OCI-LY3 (cell line): ENCODE measurements at regions not wholly inside any gene's neighbourhood (a gene's known extent, or its start where the extent isn't known, plus 50 kb on each side); places are given as distances from the start of the nearest gene placed in this dataset.

Experiments used
- H2AFZ ChIP-seq: fragments of 200-600, 300-600 bp; shearing (Covaris generic); 2 replicates; pipeline ENCODE4 v1.6.0; 2014; ENCODE audit warnings: antibody characterized with exemption, low read depth, low read length
- H3K27ac ChIP-seq: fragments of 200-600, 300-600 bp; sonication (generic); 2 replicates; pipeline ENCODE4 v1.5.1; 2014; ENCODE audit warnings: mild to moderate bottlenecking, low read length, moderate library complexity, mixed read lengths
- H3K27me3 ChIP-seq: fragments of 200-600, 300-600 bp; sonication (generic); 2 replicates; pipeline ENCODE4 v1.6.1; 2014; ENCODE audit warnings: low read depth, low read length, mixed read lengths
- H3K36me3 ChIP-seq: fragments of 200-600, 300-600 bp; sonication (generic); replicated peaks from 2 replicates; pipeline ENCODE3; 2014; ENCODE audit warnings: low read depth, low read length, mixed read lengths
- H3K4me1 ChIP-seq: fragments of 300-600, 200-600 bp; sonication (generic); 2 replicates; pipeline ENCODE4 v1.6.1; 2014; ENCODE audit warnings: low read length, mixed read lengths
- H3K4me2 ChIP-seq: fragments of 200-600, 300-600 bp; sonication (generic); 2 replicates; pipeline ENCODE4 v1.6.1; 2014; ENCODE audit warnings: low read length, mixed read lengths
- H3K4me3 ChIP-seq: fragments of 300-600, 200-600 bp; sonication (generic); 2 replicates; pipeline ENCODE4 v1.5.1; 2014; ENCODE audit warnings: antibody characterized with exemption, mild to moderate bottlenecking, low read length, moderate library complexity
- H3K79me2 ChIP-seq: fragments of 300-600, 200-600 bp; shearing (Covaris generic); 2 replicates; pipeline ENCODE4 v1.6.1; 2014; ENCODE audit warnings: mild to moderate bottlenecking, low read length, mixed read lengths
- H3K9ac ChIP-seq: fragments of 300-600, 200-600 bp; shearing (Covaris generic); 2 replicates; pipeline ENCODE4 v1.6.0; 2014; ENCODE audit warnings: mild to moderate bottlenecking, low read length, moderate library complexity
- H3K9me3 ChIP-seq: fragments of 200-600, 300-600 bp; shearing (Covaris generic); 2 replicates; pipeline ENCODE4 v1.6.1; 2014; ENCODE audit warnings: low read length, mixed read lengths; ENCODE audit not compliant: insufficient read depth
- H4K20me1 ChIP-seq: fragments of 200-600, 300-600 bp; sonication (generic); 2 replicates; pipeline ENCODE4 v1.6.1; 2016; ENCODE audit warnings: low read length, mixed read lengths; ENCODE audit not compliant: insufficient read depth
- CTCF ChIP-seq: fragments of 200-600, 300-600 bp; sonication (generic); IDR thresholded peaks from 2 replicates; pipeline ENCODE4 v1.5.1; 2014; ENCODE audit warnings: antibody characterized with exemption, low read length, low read depth
- EZH2phosphoT487 ChIP-seq: fragments of 200-600 bp; shearing (Covaris generic); IDR thresholded peaks from 2 replicates; pipeline ENCODE4 v1.6.1; 2018; ENCODE audit warnings: antibody characterized with exemption, mixed run types, low read depth

- no peaks in the 10 kb centered on the region for H4K20me1 ChIP-seq
- H3K9ac ChIP-seq, result no peak overlapping the region
- H3K4me2 ChIP-seq, result no peak overlapping the region
- TF ChIP-seq CTCF (no peak), EZH2phosphoT487 (no peak)
- H3K79me2 ChIP-seq, result no peaks in the 10 kb centered on the region
- no peaks in the 10 kb centered on the region for H3K9me3 ChIP-seq
- no peaks in the 10 kb centered on the region for H3K4me1 ChIP-seq
- no peaks in the 10 kb centered on the region for H3K36me3 ChIP-seq
- H3K4me3 ChIP-seq, result no peak overlapping the region
- H3K27me3 ChIP-seq, result no peaks in the 10 kb centered on the region
- H2AFZ ChIP-seq, result no peak overlapping the region
- H3K27ac ChIP-seq, result no peak overlapping the region
Measured at GRCh38 chr10:4246881-4247358, 461.9 kb upstream of the KLF6 start.

- H3K79me2 ChIP-seq, result no peaks in the 10 kb centered on the region
- H4K20me1 ChIP-seq, result no peaks in the 10 kb centered on the region
- H3K9ac ChIP-seq, result no peak overlapping the region
- no peaks in the 10 kb centered on the region for H3K9me3 ChIP-seq
- H3K27me3 ChIP-seq, result no peaks in the 10 kb centered on the region
- no peak overlapping the region for H3K4me2 ChIP-seq
- no peaks in the 10 kb centered on the region for H3K36me3 ChIP-seq
- TF ChIP-seq EZH2phosphoT487 (no peak), CTCF (no peak)
- H3K4me1 ChIP-seq, result no peaks in the 10 kb centered on the region
- no peak overlapping the region for H3K27ac ChIP-seq
- H3K4me3 ChIP-seq, result no peak overlapping the region
- no peak overlapping the region for H2AFZ ChIP-seq
Measured at GRCh38 chr10:4243651-4244050, 458.6 kb upstream of the KLF6 start.

GRCh38 chr10:4243169-4243568 lies 458.2 kb upstream of the KLF6 start:
- H3K4me1 ChIP-seq, result no peaks in the 10 kb centered on the region
- no peak for TF ChIP-seq CTCF
- TF ChIP-seq EZH2phosphoT487, result no peak

GRCh38 chr10:4242561-4243035 lies 457.6 kb upstream of the KLF6 start:
- no peak for TF ChIP-seq CTCF
- TF ChIP-seq EZH2phosphoT487, result no peak
- Histone ChIP-seq H2AFZ (no peak overlapping the region), H3K4me2 (no peak overlapping the region), H3K27ac (no peak overlapping the region), H4K20me1 (no peaks in the 10 kb centered on the region), H3K9ac (no peak overlapping the region), H3K9me3 (no peaks in the 10 kb centered on the region), H3K4me1 (no peaks in the 10 kb centered on the region), H3K4me3 (no peak overlapping the region), H3K27me3 (no peaks in the 10 kb centered on the region), H3K79me2 (no peaks in the 10 kb centered on the region), H3K36me3 (no peaks in the 10 kb centered on the region)

More at GRCh38 chr10:4243169-4243568, 458.2 kb upstream of the KLF6 start:
- no peaks in the 10 kb centered on the region for H4K20me1 ChIP-seq
- no peak overlapping the region for H3K27ac ChIP-seq
- H3K4me2 ChIP-seq, result no peak overlapping the region
- no peaks in the 10 kb centered on the region for H3K79me2 ChIP-seq
- no peak overlapping the region for H2AFZ ChIP-seq
- H3K36me3 ChIP-seq, result no peaks in the 10 kb centered on the region
- no peak overlapping the region for H3K4me3 ChIP-seq
- no peaks in the 10 kb centered on the region for H3K9me3 ChIP-seq
- H3K9ac ChIP-seq, result no peak overlapping the region
- H3K27me3 ChIP-seq, result no peaks in the 10 kb centered on the region
